ENCODE measurements at regions not wholly inside any gene's neighbourhood (a gene's known extent, or its start where the extent isn't known, plus 50 kb on each side); places are given as distances from the start of the nearest gene placed in this dataset.

GRCh38 chr2:594297-594949 lies 82.8 kb downstream of the TMEM18 start:
- Mint-ChIP-seq H3K4me1 (peaks cover 36% of the 10 kb centered on the region), H3K36me3 (ENCODE audit: low read depth) (no peaks in the 10 kb centered on the region), H3K4me3 (no peak overlapping the region), H3K9me3 (no peaks in the 10 kb centered on the region), H3K27me3 (ENCODE audit: low read depth) (peaks cover 20% of the 10 kb centered on the region), H3K27ac (no peak overlapping the region)
- no peak for TF ChIP-seq CTCF (IDR thresholded peaks at IDR 0.05; ENCODE audit: unreplicated experiment in 3 of 3)

- Mint-ChIP-seq H3K27me3 (ENCODE audit: low read depth) (peaks cover 22% of the 10 kb centered on the region), H3K27ac (no peak overlapping the region), H3K4me3 (no peak overlapping the region), H3K4me1 (peaks cover 30% of the 10 kb centered on the region), H3K36me3 (ENCODE audit: low read depth) (no peaks in the 10 kb centered on the region), H3K9me3 (no peaks in the 10 kb centered on the region)
- no peak for TF ChIP-seq CTCF (IDR thresholded peaks at IDR 0.05; ENCODE audit: unreplicated experiment in 3 of 3)
Observed at GRCh38 chr2:593356-594026, 83.7 kb downstream of the TMEM18 start.

GRCh38 chr2:592737-593136 lies 84.5 kb downstream of the TMEM18 start:
- H3K27ac Mint-ChIP-seq: no peak overlapping the region
- no peaks in the 10 kb centered on the region for H3K36me3 Mint-ChIP-seq (ENCODE audit: low read depth)
- peaks cover 23% of the 10 kb centered on the region for H3K4me1 Mint-ChIP-seq
- H3K9me3 Mint-ChIP-seq: no peaks in the 10 kb centered on the region
- H3K27me3 Mint-ChIP-seq (ENCODE audit: low read depth): peaks cover 18% of the 10 kb centered on the region
- H3K4me3 Mint-ChIP-seq: no peak overlapping the region
- TF ChIP-seq CTCF (IDR thresholded peaks at IDR 0.05; ENCODE audit: unreplicated experiment in 3 of 3): no peak

- Mint-ChIP-seq H3K9me3 (no peaks in the 10 kb centered on the region), H3K4me1 (peaks cover 9% of the 10 kb centered on the region), H3K4me3 (no peak overlapping the region), H3K27me3 (ENCODE audit: low read depth) (peaks cover 15% of the 10 kb centered on the region), H3K36me3 (ENCODE audit: low read depth) (no peaks in the 10 kb centered on the region), H3K27ac (no peak overlapping the region)
- TF ChIP-seq CTCF (IDR thresholded peaks at IDR 0.05; ENCODE audit: unreplicated experiment in 3 of 3): no peak
Observed at GRCh38 chr2:590214-591175, 86.7 kb downstream of the TMEM18 start.

- no peaks in the 10 kb centered on the region for H3K36me3 Mint-ChIP-seq (ENCODE audit: low read depth)
- H3K4me3 Mint-ChIP-seq: no peak overlapping the region
- peaks cover 14% of the 10 kb centered on the region for H3K4me1 Mint-ChIP-seq
- no peak for TF ChIP-seq CTCF (IDR thresholded peaks at IDR 0.05; ENCODE audit: unreplicated experiment in 3 of 3)
- peaks cover 15% of the 10 kb centered on the region for H3K27me3 Mint-ChIP-seq (ENCODE audit: low read depth)
- peak overlapping the region in 1 of 3 experiments; percentile 73 for H3K27ac Mint-ChIP-seq
- no peaks in the 10 kb centered on the region for H3K9me3 Mint-ChIP-seq
Observed at GRCh38 chr2:589281-590130, 87.7 kb downstream of the TMEM18 start.
